ENCODE measurements at regions not wholly inside any gene's neighbourhood (a gene's known extent, or its start where the extent isn't known, plus 50 kb on each side); places are given as distances from the start of the nearest gene placed in this dataset.
"Not testable (repeated sequence)": the region's sequence is repeated elsewhere in the genome, so short reads cannot be mapped to it uniquely, and the experiment has no call there.

DNA sequence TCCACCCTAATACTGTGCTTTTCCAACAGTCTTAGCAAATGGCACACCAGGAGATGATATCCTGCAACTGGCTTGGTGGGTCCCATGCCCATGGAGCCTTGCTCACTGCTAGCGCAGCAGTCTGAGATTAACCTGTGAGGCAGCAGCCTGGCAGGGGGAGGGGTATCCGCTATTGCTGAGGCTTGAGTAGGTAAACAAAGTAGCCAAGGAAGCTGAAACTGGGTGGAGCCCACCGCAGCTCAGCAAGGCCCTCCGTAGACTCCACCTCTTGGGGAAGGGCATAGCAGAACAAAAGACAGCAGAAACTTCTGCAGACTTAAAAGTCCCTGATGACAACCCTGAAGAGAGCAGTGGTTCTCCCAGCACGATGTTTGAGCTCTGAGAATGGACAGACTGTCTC is 399.0 kb downstream of the CCSER2 start:
- no peak overlapping the region for H3K27ac ChIP-seq (ENCODE audit: extremely low read depth, low read depth, low read length)
- ChIA-PET POLR2A (no interaction called here), CTCF (interaction anchor here (0.7 to 1.4 kb wide), 3 partner anchors 11 to 626 kb away, joined by 3 to 7 read pairs (median 4); no protein-coding TSS in a partner anchor)
- H3K4me3 ChIP-seq (ENCODE audit: low read depth, low read length): no peak overlapping the region
- no peaks in the 10 kb centered on the region for H3K36me3 ChIP-seq (ENCODE audit: control insufficient read depth in 2 of 2, insufficient read depth in 1 of 2, low read length in 2 of 2)
- H3K4me1 ChIP-seq (ENCODE audit: control insufficient read depth, insufficient read depth, low read length): no peaks in the 10 kb centered on the region
- TF ChIP-seq ZNF133 (tag by site-specific recombination; IDR thresholded peaks at IDR 0.05) (no peak), ZNF324 (tag by site-specific recombination; IDR thresholded peaks at IDR 0.05) (no peak), ZNF184 (tag by site-specific recombination; IDR thresholded peaks at IDR 0.05) (no peak), ZNF341 (tag by site-specific recombination; IDR thresholded peaks at IDR 0.05; ENCODE audit: low read depth) (no peak), HOXA7 (CRISPR knock-in tag; IDR thresholded peaks at IDR 0.05; ENCODE audit: borderline replicate concordance) (no peak), OVOL3 (tag by site-specific recombination; IDR thresholded peaks at IDR 0.05) (no peak), ZIC2 (tag by site-specific recombination; IDR thresholded peaks at IDR 0.05) (no peak), ZNF391 (tag by site-specific recombination; IDR thresholded peaks at IDR 0.05; ENCODE audit: borderline replicate concordance, low read depth) (no peak), ZNF433 (tag by site-specific recombination; IDR thresholded peaks at IDR 0.05; ENCODE audit: low read depth) (no peak), ZNF792 (tag by site-specific recombination; IDR thresholded peaks at IDR 0.05) (no peak)
- TF ChIP-seq, protein P1, sequence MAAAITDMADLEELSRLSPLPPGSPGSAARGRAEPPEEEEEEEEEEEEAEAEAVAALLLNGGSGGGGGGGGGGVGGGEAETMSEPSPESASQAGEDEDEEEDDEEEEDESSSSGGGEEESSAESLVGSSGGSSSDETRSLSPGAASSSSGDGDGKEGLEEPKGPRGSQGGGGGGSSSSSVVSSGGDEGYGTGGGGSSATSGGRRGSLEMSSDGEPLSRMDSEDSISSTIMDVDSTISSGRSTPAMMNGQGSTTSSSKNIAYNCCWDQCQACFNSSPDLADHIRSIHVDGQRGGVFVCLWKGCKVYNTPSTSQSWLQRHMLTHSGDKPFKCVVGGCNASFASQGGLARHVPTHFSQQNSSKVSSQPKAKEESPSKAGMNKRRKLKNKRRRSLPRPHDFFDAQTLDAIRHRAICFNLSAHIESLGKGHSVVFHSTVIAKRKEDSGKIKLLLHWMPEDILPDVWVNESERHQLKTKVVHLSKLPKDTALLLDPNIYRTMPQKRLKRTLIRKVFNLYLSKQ (tag by site-specific recombination; IDR thresholded peaks at IDR 0.05; ENCODE audit: borderline replicate concordance): no peak
- TF ChIP-seq, protein P2, sequence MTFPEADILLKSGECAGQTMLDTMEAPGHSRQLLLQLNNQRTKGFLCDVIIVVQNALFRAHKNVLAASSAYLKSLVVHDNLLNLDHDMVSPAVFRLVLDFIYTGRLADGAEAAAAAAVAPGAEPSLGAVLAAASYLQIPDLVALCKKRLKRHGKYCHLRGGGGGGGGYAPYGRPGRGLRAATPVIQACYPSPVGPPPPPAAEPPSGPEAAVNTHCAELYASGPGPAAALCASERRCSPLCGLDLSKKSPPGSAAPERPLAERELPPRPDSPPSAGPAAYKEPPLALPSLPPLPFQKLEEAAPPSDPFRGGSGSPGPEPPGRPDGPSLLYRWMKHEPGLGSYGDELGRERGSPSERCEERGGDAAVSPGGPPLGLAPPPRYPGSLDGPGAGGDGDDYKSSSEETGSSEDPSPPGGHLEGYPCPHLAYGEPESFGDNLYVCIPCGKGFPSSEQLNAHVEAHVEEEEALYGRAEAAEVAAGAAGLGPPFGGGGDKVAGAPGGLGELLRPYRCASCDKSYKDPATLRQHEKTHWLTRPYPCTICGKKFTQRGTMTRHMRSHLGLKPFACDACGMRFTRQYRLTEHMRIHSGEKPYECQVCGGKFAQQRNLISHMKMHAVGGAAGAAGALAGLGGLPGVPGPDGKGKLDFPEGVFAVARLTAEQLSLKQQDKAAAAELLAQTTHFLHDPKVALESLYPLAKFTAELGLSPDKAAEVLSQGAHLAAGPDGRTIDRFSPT (tag by site-specific recombination; IDR thresholded peaks at IDR 0.05): no peak
- H3K9me3 ChIP-seq (ENCODE audit: control insufficient read depth, insufficient read depth, low read depth, low read length): no peaks in the 10 kb centered on the region

DNA sequence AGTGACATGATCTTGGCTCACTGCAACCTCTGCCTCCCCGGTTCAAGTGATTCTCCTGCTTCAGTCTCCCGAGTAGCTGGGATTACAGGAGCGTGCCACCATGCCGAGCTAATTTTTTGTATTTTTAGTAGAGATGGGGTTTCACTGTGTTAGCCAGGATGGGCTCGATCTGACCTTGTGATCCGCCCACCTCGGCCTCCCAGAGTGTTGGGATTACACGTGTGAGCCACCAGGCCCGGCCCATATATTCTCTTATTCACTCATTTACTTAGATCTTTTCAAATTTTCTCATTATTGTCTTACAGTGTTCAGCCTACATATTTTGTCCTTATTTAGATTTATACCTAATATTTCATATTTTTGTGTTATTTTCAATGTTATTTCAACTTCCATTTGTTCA is 410.7 kb downstream of the CCSER2 start:
- H3K9me3 ChIP-seq (ENCODE audit: control insufficient read depth, insufficient read depth, low read depth, low read length); POLR2A ChIA-PET; H3K4me1 ChIP-seq (ENCODE audit: control insufficient read depth, insufficient read depth, low read length); H3K36me3 ChIP-seq (ENCODE audit: control insufficient read depth in 2 of 2, insufficient read depth in 1 of 2, low read length in 2 of 2); H3K4me3 ChIP-seq (ENCODE audit: low read depth, low read length); H3K27ac ChIP-seq (ENCODE audit: extremely low read depth, low read depth, low read length): not testable (repeated sequence)
- CTCF ChIA-PET: interaction anchor here (0.6 to 1.5 kb wide), 4 partner anchors 23 to 318 kb away, joined by 3 to 6 read pairs (median 4); no protein-coding TSS in a partner anchor

DNA sequence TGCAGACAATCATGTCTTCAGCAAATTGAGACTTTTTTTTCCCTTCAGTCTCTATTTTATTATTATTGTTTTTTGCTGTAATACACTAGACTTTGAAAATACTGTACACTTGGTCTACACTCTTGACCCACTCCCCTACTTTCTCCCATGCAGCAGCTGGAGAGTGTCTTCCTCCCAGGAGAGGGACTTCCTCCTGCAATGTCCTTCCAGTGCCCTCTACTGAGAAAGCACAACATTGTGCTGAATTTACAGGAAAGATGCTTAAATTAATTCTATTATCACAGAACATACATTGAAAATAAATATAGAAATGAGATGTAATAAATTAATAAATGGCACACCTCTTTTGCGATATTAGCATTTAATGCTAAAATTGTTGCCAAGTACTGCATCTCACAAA is 411.3 kb downstream of the CCSER2 start:
- CTCF ChIA-PET: interaction anchor here (0.9 to 1.8 kb wide), 6 partner anchors 11 to 199 kb away, joined by 3 to 6 read pairs (median 4); no protein-coding TSS in a partner anchor
- no peaks in the 10 kb centered on the region for H3K4me1 ChIP-seq (ENCODE audit: control insufficient read depth, insufficient read depth, low read length)
- H3K27ac ChIP-seq (ENCODE audit: extremely low read depth, low read depth, low read length): no peak overlapping the region
- no peak overlapping the region for H3K4me3 ChIP-seq (ENCODE audit: low read depth, low read length)
- POLR2A ChIA-PET: no interaction called here
- H3K9me3 ChIP-seq (ENCODE audit: control insufficient read depth, insufficient read depth, low read depth, low read length): no peaks in the 10 kb centered on the region; the same call in 1 of the 2 replicates
- H3K36me3 ChIP-seq (ENCODE audit: control insufficient read depth in 2 of 2, insufficient read depth in 1 of 2, low read length in 2 of 2): no peaks in the 10 kb centered on the region
- TF ChIP-seq ZNF23 (tag by site-specific recombination; IDR thresholded peaks at IDR 0.05; ENCODE audit: borderline replicate concordance) (no peak), ZBTB1 (tag by site-specific recombination; IDR thresholded peaks at IDR 0.05) (no peak), HOXC10 (CRISPR knock-in tag; IDR thresholded peaks at IDR 0.05) (no peak), ZNF707 (tag by site-specific recombination; IDR thresholded peaks at IDR 0.05) (no peak), YY2 (tag by site-specific recombination; IDR thresholded peaks at IDR 0.05) (no peak), ZNF302 (tag by site-specific recombination; IDR thresholded peaks at IDR 0.05; ENCODE audit: low read depth) (no peak)
- TF ChIP-seq, protein P3, sequence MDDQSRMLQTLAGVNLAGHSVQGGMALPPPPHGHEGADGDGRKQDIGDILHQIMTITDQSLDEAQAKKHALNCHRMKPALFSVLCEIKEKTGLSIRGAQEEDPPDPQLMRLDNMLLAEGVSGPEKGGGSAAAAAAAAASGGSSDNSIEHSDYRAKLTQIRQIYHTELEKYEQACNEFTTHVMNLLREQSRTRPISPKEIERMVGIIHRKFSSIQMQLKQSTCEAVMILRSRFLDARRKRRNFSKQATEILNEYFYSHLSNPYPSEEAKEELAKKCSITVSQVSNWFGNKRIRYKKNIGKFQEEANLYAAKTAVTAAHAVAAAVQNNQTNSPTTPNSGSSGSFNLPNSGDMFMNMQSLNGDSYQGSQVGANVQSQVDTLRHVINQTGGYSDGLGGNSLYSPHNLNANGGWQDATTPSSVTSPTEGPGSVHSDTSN (CRISPR knock-in tag; IDR thresholded peaks at IDR 0.05): no peak
- TF ChIP-seq, protein P4, sequence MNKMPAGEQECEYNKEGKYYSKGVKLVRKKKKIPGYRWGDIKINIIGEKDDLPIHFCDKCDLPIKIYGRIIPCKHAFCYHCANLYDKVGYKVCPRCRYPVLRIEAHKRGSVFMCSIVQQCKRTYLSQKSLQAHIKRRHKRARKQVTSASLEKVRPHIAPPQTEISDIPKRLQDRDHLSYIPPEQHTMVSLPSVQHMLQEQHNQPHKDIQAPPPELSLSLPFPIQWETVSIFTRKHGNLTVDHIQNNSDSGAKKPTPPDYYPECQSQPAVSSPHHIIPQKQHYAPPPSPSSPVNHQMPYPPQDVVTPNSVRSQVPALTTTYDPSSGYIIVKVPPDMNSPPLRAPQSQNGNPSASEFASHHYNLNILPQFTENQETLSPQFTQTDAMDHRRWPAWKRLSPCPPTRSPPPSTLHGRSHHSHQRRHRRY (tag by site-specific recombination; IDR thresholded peaks at IDR 0.05): no peak
